ENCODE measurements at regions not wholly inside any gene's neighbourhood (a gene's known extent, or its start where the extent isn't known, plus 50 kb on each side); places are given as distances from the start of the nearest gene placed in this dataset.
"Not testable (repeated sequence)": the region's sequence is repeated elsewhere in the genome, so short reads cannot be mapped to it uniquely, and the experiment has no call there.

- TF ChIP-seq CTCF (IDR thresholded peaks at IDR 0.05); EZH2 (IDR thresholded peaks at IDR 0.05; ENCODE audit: borderline replicate concordance, insufficient read depth, low read depth, low read length, poor library complexity, severe bottlenecking): not testable (repeated sequence)
These were observed 207.9 kb downstream of the TMEM121 start for GRCh38 chr14:105734241-105734640.
